ENCODE measurements at regions not wholly inside any gene's neighbourhood (a gene's known extent, or its start where the extent isn't known, plus 50 kb on each side); places are given as distances from the start of the nearest gene placed in this dataset.

- peaks cover 13% of the 10 kb centered on the region for H3K36me3 Mint-ChIP-seq
- H3K27me3 Mint-ChIP-seq (ENCODE audit: low read depth), result peaks cover 59% of the 10 kb centered on the region
- no peaks in the 10 kb centered on the region for H3K9me3 Mint-ChIP-seq
- H3K4me3 Mint-ChIP-seq, result no peak overlapping the region
- peaks cover 20% of the 10 kb centered on the region for H3K4me1 Mint-ChIP-seq
- TF ChIP-seq, protein P1, sequence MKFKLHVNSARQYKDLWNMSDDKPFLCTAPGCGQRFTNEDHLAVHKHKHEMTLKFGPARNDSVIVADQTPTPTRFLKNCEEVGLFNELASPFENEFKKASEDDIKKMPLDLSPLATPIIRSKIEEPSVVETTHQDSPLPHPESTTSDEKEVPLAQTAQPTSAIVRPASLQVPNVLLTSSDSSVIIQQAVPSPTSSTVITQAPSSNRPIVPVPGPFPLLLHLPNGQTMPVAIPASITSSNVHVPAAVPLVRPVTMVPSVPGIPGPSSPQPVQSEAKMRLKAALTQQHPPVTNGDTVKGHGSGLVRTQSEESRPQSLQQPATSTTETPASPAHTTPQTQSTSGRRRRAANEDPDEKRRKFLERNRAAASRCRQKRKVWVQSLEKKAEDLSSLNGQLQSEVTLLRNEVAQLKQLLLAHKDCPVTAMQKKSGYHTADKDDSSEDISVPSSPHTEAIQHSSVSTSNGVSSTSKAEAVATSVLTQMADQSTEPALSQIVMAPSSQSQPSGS (CRISPR knock-in tag; IDR thresholded peaks at IDR 0.05; ENCODE audit: borderline replicate concordance, low read depth), result no peak
- TF ChIP-seq ZNF396 (CRISPR knock-in tag; IDR thresholded peaks at IDR 0.05; ENCODE audit: borderline replicate concordance) (no peak), MYBL2 (CRISPR knock-in tag; IDR thresholded peaks at IDR 0.05) (no peak), IRF1 (CRISPR knock-in tag; IDR thresholded peaks at IDR 0.05) (no peak), SMAD4 (CRISPR knock-in tag; IDR thresholded peaks at IDR 0.05) (no peak), RELA (CRISPR knock-in tag; IDR thresholded peaks at IDR 0.05; ENCODE audit: borderline replicate concordance) (no peak), CREB1 (CRISPR knock-in tag; IDR thresholded peaks at IDR 0.05) (no peak), SP1 (CRISPR knock-in tag; conservative IDR thresholded peaks at IDR 0.05) (no peak), ZNF671 (CRISPR knock-in tag; IDR thresholded peaks at IDR 0.05) (no peak), ATF1 (CRISPR knock-in tag; IDR thresholded peaks at IDR 0.05) (no peak)
- TF ChIP-seq, protein P2, sequence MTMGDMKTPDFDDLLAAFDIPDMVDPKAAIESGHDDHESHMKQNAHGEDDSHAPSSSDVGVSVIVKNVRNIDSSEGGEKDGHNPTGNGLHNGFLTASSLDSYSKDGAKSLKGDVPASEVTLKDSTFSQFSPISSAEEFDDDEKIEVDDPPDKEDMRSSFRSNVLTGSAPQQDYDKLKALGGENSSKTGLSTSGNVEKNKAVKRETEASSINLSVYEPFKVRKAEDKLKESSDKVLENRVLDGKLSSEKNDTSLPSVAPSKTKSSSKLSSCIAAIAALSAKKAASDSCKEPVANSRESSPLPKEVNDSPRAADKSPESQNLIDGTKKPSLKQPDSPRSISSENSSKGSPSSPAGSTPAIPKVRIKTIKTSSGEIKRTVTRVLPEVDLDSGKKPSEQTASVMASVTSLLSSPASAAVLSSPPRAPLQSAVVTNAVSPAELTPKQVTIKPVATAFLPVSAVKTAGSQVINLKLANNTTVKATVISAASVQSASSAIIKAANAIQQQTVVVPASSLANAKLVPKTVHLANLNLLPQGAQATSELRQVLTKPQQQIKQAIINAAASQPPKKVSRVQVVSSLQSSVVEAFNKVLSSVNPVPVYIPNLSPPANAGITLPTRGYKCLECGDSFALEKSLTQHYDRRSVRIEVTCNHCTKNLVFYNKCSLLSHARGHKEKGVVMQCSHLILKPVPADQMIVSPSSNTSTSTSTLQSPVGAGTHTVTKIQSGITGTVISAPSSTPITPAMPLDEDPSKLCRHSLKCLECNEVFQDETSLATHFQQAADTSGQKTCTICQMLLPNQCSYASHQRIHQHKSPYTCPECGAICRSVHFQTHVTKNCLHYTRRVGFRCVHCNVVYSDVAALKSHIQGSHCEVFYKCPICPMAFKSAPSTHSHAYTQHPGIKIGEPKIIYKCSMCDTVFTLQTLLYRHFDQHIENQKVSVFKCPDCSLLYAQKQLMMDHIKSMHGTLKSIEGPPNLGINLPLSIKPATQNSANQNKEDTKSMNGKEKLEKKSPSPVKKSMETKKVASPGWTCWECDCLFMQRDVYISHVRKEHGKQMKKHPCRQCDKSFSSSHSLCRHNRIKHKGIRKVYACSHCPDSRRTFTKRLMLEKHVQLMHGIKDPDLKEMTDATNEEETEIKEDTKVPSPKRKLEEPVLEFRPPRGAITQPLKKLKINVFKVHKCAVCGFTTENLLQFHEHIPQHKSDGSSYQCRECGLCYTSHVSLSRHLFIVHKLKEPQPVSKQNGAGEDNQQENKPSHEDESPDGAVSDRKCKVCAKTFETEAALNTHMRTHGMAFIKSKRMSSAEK (CRISPR knock-in tag; IDR thresholded peaks at IDR 0.05; ENCODE audit: borderline replicate concordance), result no peak
- TF ChIP-seq, protein P3, sequence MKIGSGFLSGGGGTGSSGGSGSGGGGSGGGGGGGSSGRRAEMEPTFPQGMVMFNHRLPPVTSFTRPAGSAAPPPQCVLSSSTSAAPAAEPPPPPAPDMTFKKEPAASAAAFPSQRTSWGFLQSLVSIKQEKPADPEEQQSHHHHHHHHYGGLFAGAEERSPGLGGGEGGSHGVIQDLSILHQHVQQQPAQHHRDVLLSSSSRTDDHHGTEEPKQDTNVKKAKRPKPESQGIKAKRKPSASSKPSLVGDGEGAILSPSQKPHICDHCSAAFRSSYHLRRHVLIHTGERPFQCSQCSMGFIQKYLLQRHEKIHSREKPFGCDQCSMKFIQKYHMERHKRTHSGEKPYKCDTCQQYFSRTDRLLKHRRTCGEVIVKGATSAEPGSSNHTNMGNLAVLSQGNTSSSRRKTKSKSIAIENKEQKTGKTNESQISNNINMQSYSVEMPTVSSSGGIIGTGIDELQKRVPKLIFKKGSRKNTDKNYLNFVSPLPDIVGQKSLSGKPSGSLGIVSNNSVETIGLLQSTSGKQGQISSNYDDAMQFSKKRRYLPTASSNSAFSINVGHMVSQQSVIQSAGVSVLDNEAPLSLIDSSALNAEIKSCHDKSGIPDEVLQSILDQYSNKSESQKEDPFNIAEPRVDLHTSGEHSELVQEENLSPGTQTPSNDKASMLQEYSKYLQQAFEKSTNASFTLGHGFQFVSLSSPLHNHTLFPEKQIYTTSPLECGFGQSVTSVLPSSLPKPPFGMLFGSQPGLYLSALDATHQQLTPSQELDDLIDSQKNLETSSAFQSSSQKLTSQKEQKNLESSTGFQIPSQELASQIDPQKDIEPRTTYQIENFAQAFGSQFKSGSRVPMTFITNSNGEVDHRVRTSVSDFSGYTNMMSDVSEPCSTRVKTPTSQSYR (CRISPR knock-in tag; IDR thresholded peaks at IDR 0.05), result no peak
- TF ChIP-seq, protein P4, sequence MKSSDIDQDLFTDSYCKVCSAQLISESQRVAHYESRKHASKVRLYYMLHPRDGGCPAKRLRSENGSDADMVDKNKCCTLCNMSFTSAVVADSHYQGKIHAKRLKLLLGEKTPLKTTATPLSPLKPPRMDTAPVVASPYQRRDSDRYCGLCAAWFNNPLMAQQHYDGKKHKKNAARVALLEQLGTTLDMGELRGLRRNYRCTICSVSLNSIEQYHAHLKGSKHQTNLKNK (CRISPR knock-in tag; IDR thresholded peaks at IDR 0.05), result no peak
- TF ChIP-seq, protein P5, sequence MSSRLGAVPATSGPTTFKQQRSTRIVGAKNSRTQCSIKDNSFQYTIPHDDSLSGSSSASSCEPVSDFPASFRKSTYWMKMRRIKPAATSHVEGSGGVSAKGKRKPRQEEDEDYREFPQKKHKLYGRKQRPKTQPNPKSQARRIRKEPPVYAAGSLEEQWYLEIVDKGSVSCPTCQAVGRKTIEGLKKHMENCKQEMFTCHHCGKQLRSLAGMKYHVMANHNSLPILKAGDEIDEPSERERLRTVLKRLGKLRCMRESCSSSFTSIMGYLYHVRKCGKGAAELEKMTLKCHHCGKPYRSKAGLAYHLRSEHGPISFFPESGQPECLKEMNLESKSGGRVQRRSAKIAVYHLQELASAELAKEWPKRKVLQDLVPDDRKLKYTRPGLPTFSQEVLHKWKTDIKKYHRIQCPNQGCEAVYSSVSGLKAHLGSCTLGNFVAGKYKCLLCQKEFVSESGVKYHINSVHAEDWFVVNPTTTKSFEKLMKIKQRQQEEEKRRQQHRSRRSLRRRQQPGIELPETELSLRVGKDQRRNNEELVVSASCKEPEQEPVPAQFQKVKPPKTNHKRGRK (CRISPR knock-in tag; IDR thresholded peaks at IDR 0.05; ENCODE audit: borderline replicate concordance), result no peak
- ChIA-PET POLR2A (no interaction called here), CTCF (no interaction called here)
- H3K27ac Mint-ChIP-seq, result no peak overlapping the region
- ATAC-seq, result no peak
- no peak for DNase-seq (ENCODE audit: low spot score)
These were observed 166.7 kb downstream of the SIPA1L2 start for GRCh38 chr1:232463225-232463624.

DNA sequence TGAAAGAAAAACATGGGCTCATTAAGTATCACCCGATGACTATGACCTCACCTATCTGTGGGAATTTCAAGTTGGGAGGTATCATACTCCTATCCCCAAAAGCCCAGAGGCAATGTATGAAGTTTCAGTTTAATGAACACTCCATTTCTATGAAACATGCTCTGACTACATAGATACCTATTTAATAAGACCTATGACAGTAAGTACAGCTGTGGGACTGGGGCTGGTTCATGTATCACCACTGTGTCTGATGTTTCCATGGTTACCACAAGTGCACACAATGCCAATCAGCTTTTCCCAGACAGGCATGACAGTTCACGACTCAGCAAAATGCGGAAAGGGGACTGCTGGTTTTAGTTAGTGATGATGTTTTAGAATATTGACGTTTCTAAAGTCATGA lies 167.7 kb downstream of the SIPA1L2 start:
- ChIA-PET POLR2A (no interaction called here), CTCF (no interaction called here)
- H3K36me3 Mint-ChIP-seq, result peaks cover 13% of the 10 kb centered on the region
- H3K27me3 Mint-ChIP-seq (ENCODE audit: low read depth), result peaks cover 49% of the 10 kb centered on the region
- H3K27ac Mint-ChIP-seq, result no peak overlapping the region
- H3K9me3 Mint-ChIP-seq, result no peaks in the 10 kb centered on the region
- no peak for ATAC-seq
- H3K4me3 Mint-ChIP-seq, result no peak overlapping the region
- peaks cover 26% of the 10 kb centered on the region for H3K4me1 Mint-ChIP-seq
- no peak for DNase-seq (ENCODE audit: low spot score)
- TF ChIP-seq OVOL2 (CRISPR knock-in tag; IDR thresholded peaks at IDR 0.05; ENCODE audit: borderline replicate concordance), result no peak
- no peak for TF ChIP-seq IRF1 (CRISPR knock-in tag; IDR thresholded peaks at IDR 0.05)
- TF ChIP-seq ETV6 (CRISPR knock-in tag; IDR thresholded peaks at IDR 0.05), result no peak
- no peak for TF ChIP-seq MYBL2 (CRISPR knock-in tag; IDR thresholded peaks at IDR 0.05)
- no peak for TF ChIP-seq TCF7 (CRISPR knock-in tag; IDR thresholded peaks at IDR 0.05; ENCODE audit: low read depth)
- no peak for TF ChIP-seq SMAD3 (CRISPR knock-in tag; IDR thresholded peaks at IDR 0.05; ENCODE audit: borderline replicate concordance)
- no peak for TF ChIP-seq GABPB1 (CRISPR knock-in tag; IDR thresholded peaks at IDR 0.05)
- TF ChIP-seq, protein P6, sequence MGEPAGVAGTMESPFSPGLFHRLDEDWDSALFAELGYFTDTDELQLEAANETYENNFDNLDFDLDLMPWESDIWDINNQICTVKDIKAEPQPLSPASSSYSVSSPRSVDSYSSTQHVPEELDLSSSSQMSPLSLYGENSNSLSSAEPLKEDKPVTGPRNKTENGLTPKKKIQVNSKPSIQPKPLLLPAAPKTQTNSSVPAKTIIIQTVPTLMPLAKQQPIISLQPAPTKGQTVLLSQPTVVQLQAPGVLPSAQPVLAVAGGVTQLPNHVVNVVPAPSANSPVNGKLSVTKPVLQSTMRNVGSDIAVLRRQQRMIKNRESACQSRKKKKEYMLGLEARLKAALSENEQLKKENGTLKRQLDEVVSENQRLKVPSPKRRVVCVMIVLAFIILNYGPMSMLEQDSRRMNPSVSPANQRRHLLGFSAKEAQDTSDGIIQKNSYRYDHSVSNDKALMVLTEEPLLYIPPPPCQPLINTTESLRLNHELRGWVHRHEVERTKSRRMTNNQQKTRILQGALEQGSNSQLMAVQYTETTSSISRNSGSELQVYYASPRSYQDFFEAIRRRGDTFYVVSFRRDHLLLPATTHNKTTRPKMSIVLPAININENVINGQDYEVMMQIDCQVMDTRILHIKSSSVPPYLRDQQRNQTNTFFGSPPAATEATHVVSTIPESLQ (CRISPR knock-in tag; IDR thresholded peaks at IDR 0.05), result no peak
- TF ChIP-seq PRRX2 (CRISPR knock-in tag; IDR thresholded peaks at IDR 0.05), result no peak
